Fibroblast of lung (primary cell): ENCODE measurements at regions not wholly inside any gene's neighbourhood (a gene's known extent, or its start where the extent isn't known, plus 50 kb on each side); places are given as distances from the start of the nearest gene placed in this dataset.

Experiments
- CTCF ChIP-seq, 2 donors: IDR thresholded peaks in 1 of 2; conservative IDR thresholded peaks in 1 of 2; 1 replicate in 1 of 2; 2 replicates in 1 of 2; pipeline ENCODE4 v1.5.1; 2011 to 2012; ENCODE audit warnings: low read length in 2 of 2, control low read depth in 1 of 2, inconsistent platforms in 1 of 2, low read depth in 1 of 2, mild to moderate bottlenecking in 1 of 2
- EZH2 ChIP-seq: IDR thresholded peaks from 2 replicates; pipeline ENCODE4 v1.5.1; 2012; ENCODE audit warnings: low read length, control low read depth, mild to moderate bottlenecking; ENCODE audit errors: missing control alignments

GRCh38 chr10:128660726-128661125, 534.5 kb upstream of the MKI67 start:
- TF ChIP-seq CTCF (conservative IDR thresholded peaks at IDR 0.05 in 1 of 2, IDR thresholded peaks at IDR 0.05 in 1 of 2; ENCODE audit: low read depth in 1 of 2, low read length in 2 of 2) (no peak), EZH2 (no peak)
